ENCODE measurements at regions not wholly inside any gene's neighbourhood (a gene's known extent, or its start where the extent isn't known, plus 50 kb on each side); places are given as distances from the start of the nearest gene placed in this dataset.

GRCh38 chr21:24716281-24716918, 890.9 kb downstream of the MRPL39 start:
- H3K27me3 ChIP-seq (ENCODE audit: insufficient read depth, low read length): no peaks in the 10 kb centered on the region
- no peaks in the 10 kb centered on the region for H3K36me3 ChIP-seq (ENCODE audit: insufficient read depth, low read length)
- no peaks in the 10 kb centered on the region for H3K79me2 ChIP-seq (ENCODE audit: control insufficient read depth, insufficient read depth, low read length, unreplicated experiment)
- H2AFZ ChIP-seq (ENCODE audit: low read length, unreplicated experiment): no peak overlapping the region
- no peak overlapping the region for H3K27ac ChIP-seq (ENCODE audit: low read depth, low read length)
- no peaks in the 10 kb centered on the region for H3K4me1 ChIP-seq (ENCODE audit: control insufficient read depth, insufficient read depth, low read length, unreplicated experiment)
- no peak overlapping the region for H3K4me3 ChIP-seq (ENCODE audit: low read depth, low read length)

DNA sequence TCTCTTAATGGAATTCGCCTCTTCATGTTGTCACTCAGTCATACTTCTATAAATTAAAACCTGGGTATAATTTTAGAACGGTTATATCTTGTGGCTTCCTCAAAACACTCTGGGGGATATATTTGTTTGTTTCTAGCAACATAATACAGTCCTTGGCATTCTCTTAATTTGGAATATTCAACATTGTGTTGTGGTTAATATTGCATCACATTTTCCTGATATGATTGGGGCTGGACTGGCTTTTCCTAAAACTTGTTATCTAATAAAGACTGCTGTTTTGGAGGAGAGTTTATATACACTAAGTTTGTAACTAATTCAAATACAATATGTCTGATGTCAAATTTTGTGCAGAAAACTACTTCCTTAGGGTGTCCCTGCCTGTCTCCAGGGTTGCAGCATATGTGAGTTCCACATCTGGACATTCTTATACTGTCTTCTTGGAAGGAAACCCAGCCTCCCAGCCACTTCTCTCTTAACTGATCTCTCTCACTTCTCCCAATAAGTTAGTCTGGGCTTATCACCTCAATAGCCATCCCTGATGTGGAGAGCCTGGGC, 892.6 kb downstream of the MRPL39 start:
- Histone ChIP-seq H3K4me1 (ENCODE audit: control insufficient read depth, insufficient read depth, low read length, unreplicated experiment) (no peaks in the 10 kb centered on the region), H3K36me3 (ENCODE audit: insufficient read depth, low read length) (no peaks in the 10 kb centered on the region), H3K27ac (ENCODE audit: low read depth, low read length) (no peak overlapping the region), H3K27me3 (ENCODE audit: insufficient read depth, low read length) (no peaks in the 10 kb centered on the region), H3K79me2 (ENCODE audit: control insufficient read depth, insufficient read depth, low read length, unreplicated experiment) (no peaks in the 10 kb centered on the region), H3K4me3 (ENCODE audit: low read depth, low read length) (no peak overlapping the region), H2AFZ (ENCODE audit: low read length, unreplicated experiment) (no peak overlapping the region)

DNA sequence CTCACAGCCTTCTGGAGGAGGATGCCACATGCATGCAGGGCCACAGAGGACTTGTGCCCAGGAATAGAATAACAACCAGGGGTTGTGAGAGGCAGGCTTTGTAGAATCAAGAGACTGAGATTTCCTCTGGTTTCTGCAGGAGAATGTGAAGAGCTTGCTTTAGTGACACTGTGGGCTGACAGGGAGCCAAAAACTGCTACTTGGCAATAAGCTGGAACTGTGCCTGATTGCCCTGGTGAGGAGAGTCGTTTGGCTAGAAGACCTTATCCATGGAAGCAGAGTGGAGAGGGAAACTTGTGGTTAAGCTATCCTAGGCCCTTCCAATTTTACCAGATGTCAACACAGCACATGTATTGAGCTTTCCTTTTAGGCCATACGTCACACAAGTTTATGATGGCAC, 902.1 kb downstream of the MRPL39 start:
- Histone ChIP-seq H3K4me3 (ENCODE audit: low read depth, low read length) (no peak overlapping the region), H2AFZ (ENCODE audit: low read length, unreplicated experiment) (no peak overlapping the region), H3K4me1 (ENCODE audit: control insufficient read depth, insufficient read depth, low read length, unreplicated experiment) (no peaks in the 10 kb centered on the region), H3K36me3 (ENCODE audit: insufficient read depth, low read length) (no peaks in the 10 kb centered on the region), H3K79me2 (ENCODE audit: control insufficient read depth, insufficient read depth, low read length, unreplicated experiment) (no peaks in the 10 kb centered on the region), H3K27ac (ENCODE audit: low read depth, low read length) (no peak overlapping the region), H3K27me3 (ENCODE audit: insufficient read depth, low read length) (no peaks in the 10 kb centered on the region)

DNA sequence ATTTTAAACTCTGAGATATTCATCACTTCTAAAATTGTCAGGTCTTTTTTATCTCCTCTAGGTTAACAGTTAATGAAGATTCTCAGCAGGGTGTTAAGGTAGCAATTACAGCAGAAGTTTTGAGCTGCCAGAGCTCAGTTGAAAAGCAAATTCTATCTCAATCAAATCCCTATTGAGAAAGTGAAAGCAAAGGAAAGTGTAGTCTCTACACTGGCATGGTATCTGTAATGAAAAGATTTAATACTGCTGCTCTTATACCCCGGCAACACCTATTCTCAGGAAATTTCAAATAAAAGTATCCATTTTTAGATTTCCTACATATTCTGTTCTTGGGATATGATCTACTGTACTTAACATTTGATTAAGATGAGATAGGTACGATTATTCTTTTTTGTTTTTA, 913.5 kb downstream of the MRPL39 start:
- Histone ChIP-seq H3K27me3 (ENCODE audit: insufficient read depth, low read length) (no peaks in the 10 kb centered on the region), H3K4me3 (ENCODE audit: low read depth, low read length) (peak overlapping the region; percentile 53; the same call in 1 of the 2 replicates)

DNA sequence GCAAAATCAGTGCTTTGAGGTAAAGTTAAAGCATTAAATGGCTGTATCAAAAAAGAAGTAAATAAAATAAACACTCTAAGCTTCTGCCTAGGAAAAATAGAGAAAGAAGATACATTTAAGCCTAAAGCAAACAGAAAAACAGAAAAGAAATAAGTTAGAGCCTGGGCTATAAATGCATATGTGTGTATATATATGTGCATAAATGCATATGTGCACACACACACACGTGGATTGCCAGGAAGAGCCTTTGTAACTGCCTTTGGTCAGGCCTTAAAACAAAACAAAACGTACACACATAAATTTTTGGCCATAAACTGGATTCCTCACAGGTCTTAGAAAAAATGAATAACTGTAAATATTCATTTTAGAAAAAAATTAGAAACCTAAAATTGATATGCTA, 925.8 kb downstream of the MRPL39 start:
- H3K27ac ChIP-seq (ENCODE audit: low read depth, low read length): no peak overlapping the region
- no peaks in the 10 kb centered on the region for H3K27me3 ChIP-seq (ENCODE audit: insufficient read depth, low read length)
- no peaks in the 10 kb centered on the region for H3K79me2 ChIP-seq (ENCODE audit: control insufficient read depth, insufficient read depth, low read length, unreplicated experiment)
- H3K4me1 ChIP-seq (ENCODE audit: control insufficient read depth, insufficient read depth, low read length, unreplicated experiment): no peaks in the 10 kb centered on the region
- no peak overlapping the region for H3K4me3 ChIP-seq (ENCODE audit: low read depth, low read length)
- H3K36me3 ChIP-seq (ENCODE audit: insufficient read depth, low read length): no peaks in the 10 kb centered on the region
- H2AFZ ChIP-seq (ENCODE audit: low read length, unreplicated experiment): no peak overlapping the region

More for the DNA sequence above, 913.5 kb downstream of the MRPL39 start:
- no peak overlapping the region for H2AFZ ChIP-seq (ENCODE audit: low read length, unreplicated experiment)
- no peaks in the 10 kb centered on the region for H3K4me1 ChIP-seq (ENCODE audit: control insufficient read depth, insufficient read depth, low read length, unreplicated experiment)
- H3K79me2 ChIP-seq (ENCODE audit: control insufficient read depth, insufficient read depth, low read length, unreplicated experiment): no peaks in the 10 kb centered on the region
- no peaks in the 10 kb centered on the region for H3K36me3 ChIP-seq (ENCODE audit: insufficient read depth, low read length)
- H3K27ac ChIP-seq (ENCODE audit: low read depth, low read length): no peak overlapping the region

DNA sequence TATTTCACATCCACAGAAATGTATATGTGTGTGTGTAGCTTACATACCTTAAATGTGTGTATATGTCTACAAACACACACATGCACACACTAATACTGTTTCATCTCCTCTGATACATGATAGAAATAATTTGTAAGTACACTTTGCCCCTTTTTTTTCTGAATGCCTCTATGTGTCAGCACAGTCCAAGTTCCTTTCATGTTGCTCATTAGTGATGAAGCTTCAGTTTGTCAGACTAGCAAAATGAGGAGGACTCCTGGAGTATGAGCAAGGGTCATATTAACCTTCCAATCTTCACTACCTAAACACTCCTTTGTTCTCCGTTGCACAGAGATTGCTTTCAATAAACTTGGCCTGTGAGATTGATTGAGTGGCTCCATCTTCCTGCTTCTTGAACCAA, 935.4 kb downstream of the MRPL39 start:
- Histone ChIP-seq H3K79me2 (ENCODE audit: control insufficient read depth, insufficient read depth, low read length, unreplicated experiment) (no peaks in the 10 kb centered on the region), H3K36me3 (ENCODE audit: insufficient read depth, low read length) (no peaks in the 10 kb centered on the region), H2AFZ (ENCODE audit: low read length, unreplicated experiment) (no peak overlapping the region), H3K27ac (ENCODE audit: low read depth, low read length) (no peak overlapping the region), H3K4me1 (ENCODE audit: control insufficient read depth, insufficient read depth, low read length, unreplicated experiment) (no peaks in the 10 kb centered on the region), H3K4me3 (ENCODE audit: low read depth, low read length) (no peak overlapping the region), H3K27me3 (ENCODE audit: insufficient read depth, low read length) (no peaks in the 10 kb centered on the region)

DNA sequence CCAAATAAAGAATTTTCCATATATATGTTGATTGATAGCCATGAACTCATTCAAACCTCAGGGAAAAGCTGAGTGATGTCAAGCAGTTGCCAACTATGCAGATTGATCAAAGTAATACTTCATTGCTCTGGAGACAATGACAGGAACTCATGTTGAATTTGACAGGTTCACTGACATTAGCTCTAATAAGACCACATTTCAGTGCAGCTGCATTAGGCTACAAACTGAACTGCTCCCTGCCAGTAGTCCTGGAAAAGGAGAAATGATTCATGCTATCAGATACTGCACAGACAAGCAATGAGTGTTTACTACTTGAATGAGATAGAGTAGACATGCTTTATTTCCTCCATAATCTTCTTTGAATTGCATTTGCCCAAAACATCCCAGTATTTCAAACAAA, 948.4 kb downstream of the MRPL39 start:
- Histone ChIP-seq H2AFZ (ENCODE audit: low read length, unreplicated experiment) (no peak overlapping the region), H3K27me3 (ENCODE audit: insufficient read depth, low read length) (no peaks in the 10 kb centered on the region), H3K4me3 (ENCODE audit: low read depth, low read length) (no peak overlapping the region), H3K4me1 (ENCODE audit: control insufficient read depth, insufficient read depth, low read length, unreplicated experiment) (no peaks in the 10 kb centered on the region), H3K36me3 (ENCODE audit: insufficient read depth, low read length) (no peaks in the 10 kb centered on the region), H3K27ac (ENCODE audit: low read depth, low read length) (no peak overlapping the region), H3K79me2 (ENCODE audit: control insufficient read depth, insufficient read depth, low read length, unreplicated experiment) (no peaks in the 10 kb centered on the region)

GRCh38 chr21:24658026-24658425, 949.3 kb downstream of the MRPL39 start:
- Histone ChIP-seq H3K4me3 (ENCODE audit: low read depth, low read length) (no peak overlapping the region), H2AFZ (ENCODE audit: low read length, unreplicated experiment) (no peak overlapping the region), H3K27ac (ENCODE audit: low read depth, low read length) (no peak overlapping the region), H3K4me1 (ENCODE audit: control insufficient read depth, insufficient read depth, low read length, unreplicated experiment) (no peaks in the 10 kb centered on the region), H3K27me3 (ENCODE audit: insufficient read depth, low read length) (no peaks in the 10 kb centered on the region), H3K36me3 (ENCODE audit: insufficient read depth, low read length) (no peaks in the 10 kb centered on the region), H3K79me2 (ENCODE audit: control insufficient read depth, insufficient read depth, low read length, unreplicated experiment) (no peaks in the 10 kb centered on the region)

DNA sequence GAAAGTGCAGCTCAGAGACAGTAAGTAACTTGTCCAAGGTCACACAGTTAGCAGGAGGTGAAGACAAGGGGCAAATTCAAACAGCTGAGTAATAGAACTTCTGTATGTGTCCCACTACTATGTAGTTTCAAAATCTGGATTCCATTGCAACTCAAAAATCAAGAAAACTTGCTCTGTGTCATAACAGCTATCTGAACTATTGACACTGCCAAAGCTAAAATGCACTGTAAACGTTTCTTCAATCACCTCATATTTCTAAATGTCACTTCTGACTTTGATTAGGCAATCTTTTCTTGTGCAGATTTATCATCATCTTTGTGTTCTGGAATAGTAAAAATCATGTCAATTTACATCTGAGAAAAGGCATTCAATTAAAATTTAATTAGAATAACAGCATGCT, 957.6 kb downstream of the MRPL39 start:
- H3K4me1 ChIP-seq (ENCODE audit: control insufficient read depth, insufficient read depth, low read length, unreplicated experiment): no peaks in the 10 kb centered on the region
- H3K79me2 ChIP-seq (ENCODE audit: control insufficient read depth, insufficient read depth, low read length, unreplicated experiment): no peaks in the 10 kb centered on the region
- no peaks in the 10 kb centered on the region for H3K36me3 ChIP-seq (ENCODE audit: insufficient read depth, low read length)
- no peak overlapping the region for H3K4me3 ChIP-seq (ENCODE audit: low read depth, low read length)
- no peaks in the 10 kb centered on the region for H3K27me3 ChIP-seq (ENCODE audit: insufficient read depth, low read length)
- no peak overlapping the region for H2AFZ ChIP-seq (ENCODE audit: low read length, unreplicated experiment)
- no peak overlapping the region for H3K27ac ChIP-seq (ENCODE audit: low read depth, low read length)

- Histone ChIP-seq H3K4me3 (ENCODE audit: low read depth, low read length) (no peak overlapping the region), H3K4me1 (ENCODE audit: control insufficient read depth, insufficient read depth, low read length, unreplicated experiment) (no peaks in the 10 kb centered on the region), H3K79me2 (ENCODE audit: control insufficient read depth, insufficient read depth, low read length, unreplicated experiment) (no peaks in the 10 kb centered on the region), H3K36me3 (ENCODE audit: insufficient read depth, low read length) (no peaks in the 10 kb centered on the region), H3K27me3 (ENCODE audit: insufficient read depth, low read length) (no peaks in the 10 kb centered on the region), H2AFZ (ENCODE audit: low read length, unreplicated experiment) (no peak overlapping the region), H3K27ac (ENCODE audit: low read depth, low read length) (no peak overlapping the region)
Observed at GRCh38 chr21:24636696-24637095, 970.6 kb downstream of the MRPL39 start.

GRCh38 chr21:24634749-24635148, 972.5 kb downstream of the MRPL39 start:
- Histone ChIP-seq H3K79me2 (ENCODE audit: control insufficient read depth, insufficient read depth, low read length, unreplicated experiment) (no peaks in the 10 kb centered on the region), H3K27ac (ENCODE audit: low read depth, low read length) (no peak overlapping the region), H2AFZ (ENCODE audit: low read length, unreplicated experiment) (no peak overlapping the region), H3K4me3 (ENCODE audit: low read depth, low read length) (no peak overlapping the region), H3K27me3 (ENCODE audit: insufficient read depth, low read length) (no peaks in the 10 kb centered on the region), H3K4me1 (ENCODE audit: control insufficient read depth, insufficient read depth, low read length, unreplicated experiment) (no peaks in the 10 kb centered on the region), H3K36me3 (ENCODE audit: insufficient read depth, low read length) (no peaks in the 10 kb centered on the region)

Data from ACC112 (cell line).